HepG2 (cell line): ENCODE measurements at regions not wholly inside any gene's neighbourhood (a gene's known extent, or its start where the extent isn't known, plus 50 kb on each side); places are given as distances from the start of the nearest gene placed in this dataset.

Source experiments
- CBX5 ChIP-seq: sonication (generic); formaldehyde crosslinking; IDR thresholded peaks from 2 replicates; pipeline ENCODE4 v1.4.0; 2020; ENCODE audit warnings: missing genetic modification reagents, borderline replicate concordance
- EZH2 ChIP-seq: conservative IDR thresholded peaks from 2 replicates; pipeline ENCODE4 v1.6.1; 2012; ENCODE audit warnings: mild to moderate bottlenecking, low read depth, low read length, moderate library complexity
- HNRNPK ChIP-seq: fragments of 200-400 bp; formaldehyde crosslinking; IDR thresholded peaks from 2 replicates; pipeline ENCODE4 v1.6.1; 2018; ENCODE audit warnings: low read length, low read depth, moderate library complexity, mild to moderate bottlenecking; ENCODE audit not compliant: poor library complexity, severe bottlenecking
- JUND ChIP-seq: sonication (generic); formaldehyde crosslinking; IDR thresholded peaks from 2 replicates; pipeline ENCODE4 v1.8.0; 2022; ENCODE audit warnings: mild to moderate bottlenecking, missing genetic modification reagents
- MAFK ChIP-seq, 2 experiments: IDR thresholded peaks in 1 of 2; conservative IDR thresholded peaks in 1 of 2; 2 replicates each; pipeline ENCODE4 v1.6.1; 2011; ENCODE audit warnings: improper control_type of control experiment in 2 of 2, low read length in 2 of 2
- NR2C2 ChIP-seq: sonication (generic); formaldehyde crosslinking; IDR thresholded peaks from 2 replicates; pipeline ENCODE4 v1.4.0; 2020; ENCODE audit warnings: missing genetic modification reagents, mild to moderate bottlenecking, moderate library complexity, borderline replicate concordance
- STAG1 ChIP-seq: sonication (generic); formaldehyde crosslinking; IDR thresholded peaks from 2 replicates; pipeline ENCODE4 v1.4.0; 2020; ENCODE audit warnings: missing genetic modification reagents
- TEAD2 ChIP-seq: sonication (generic); formaldehyde crosslinking; IDR thresholded peaks from 2 replicates; pipeline ENCODE4 v1.9.0; 2021; ENCODE audit warnings: missing genetic modification reagents
- TF ChIP-seq, protein P1 (sequence below): sonication (generic); formaldehyde crosslinking; IDR thresholded peaks from 2 replicates; pipeline ENCODE4 v1.5.0; 2020; ENCODE audit warnings: mild to moderate bottlenecking, missing genetic modification reagents, moderate library complexity
- TF ChIP-seq, protein P2 (sequence below): sonication (generic); formaldehyde crosslinking; IDR thresholded peaks from 2 replicates; pipeline ENCODE4 v1.4.0; 2020; ENCODE audit warnings: missing genetic modification reagents

DNA sequence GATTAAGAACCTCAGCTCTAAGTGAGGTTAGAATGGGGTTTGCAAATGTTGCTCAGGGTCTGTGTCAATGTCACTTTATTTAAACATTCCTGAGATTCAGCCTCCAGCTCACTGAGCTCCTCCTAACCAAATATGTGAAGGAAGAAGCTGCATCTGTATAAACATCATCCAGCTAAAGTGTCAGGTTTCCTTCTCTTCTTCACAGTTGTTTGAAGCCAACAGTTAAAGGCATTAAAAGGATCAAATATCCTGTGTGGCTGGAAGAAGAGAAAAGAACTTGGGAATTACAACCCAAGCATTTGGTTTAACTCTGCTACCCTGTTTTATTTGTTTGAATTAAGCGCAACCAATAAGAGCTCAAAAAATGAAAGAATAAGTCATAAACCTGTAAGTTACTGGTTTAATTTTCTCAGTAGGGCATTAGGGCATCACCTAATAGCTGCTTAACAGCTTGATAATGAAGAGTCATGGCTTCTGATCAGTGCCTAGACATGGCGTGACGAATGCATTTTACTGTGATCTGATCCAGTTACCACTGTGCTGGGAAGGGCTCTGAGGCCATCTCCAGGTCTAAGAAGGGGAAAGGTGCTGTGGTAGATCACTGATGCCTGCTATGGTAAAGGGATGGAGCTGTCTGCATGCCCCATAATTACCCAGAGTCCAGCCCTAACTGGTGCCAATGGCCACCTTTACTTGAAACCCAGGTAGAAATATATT lies 165.7 kb upstream of the TSC22D2 start:
- TF ChIP-seq MAFK (conservative IDR thresholded peaks at IDR 0.05 in 1 of 2, IDR thresholded peaks at IDR 0.05 in 1 of 2; ENCODE audit: low read length in 2 of 2) (no peak), HNRNPK (no peak), NR2C2 (CRISPR knock-in tag) (no peak), JUND (CRISPR knock-in tag) (no peak), CBX5 (CRISPR knock-in tag) (no peak), EZH2 (no peak), STAG1 (no peak), TEAD2 (CRISPR knock-in tag) (no peak)
- TF ChIP-seq, protein P1, sequence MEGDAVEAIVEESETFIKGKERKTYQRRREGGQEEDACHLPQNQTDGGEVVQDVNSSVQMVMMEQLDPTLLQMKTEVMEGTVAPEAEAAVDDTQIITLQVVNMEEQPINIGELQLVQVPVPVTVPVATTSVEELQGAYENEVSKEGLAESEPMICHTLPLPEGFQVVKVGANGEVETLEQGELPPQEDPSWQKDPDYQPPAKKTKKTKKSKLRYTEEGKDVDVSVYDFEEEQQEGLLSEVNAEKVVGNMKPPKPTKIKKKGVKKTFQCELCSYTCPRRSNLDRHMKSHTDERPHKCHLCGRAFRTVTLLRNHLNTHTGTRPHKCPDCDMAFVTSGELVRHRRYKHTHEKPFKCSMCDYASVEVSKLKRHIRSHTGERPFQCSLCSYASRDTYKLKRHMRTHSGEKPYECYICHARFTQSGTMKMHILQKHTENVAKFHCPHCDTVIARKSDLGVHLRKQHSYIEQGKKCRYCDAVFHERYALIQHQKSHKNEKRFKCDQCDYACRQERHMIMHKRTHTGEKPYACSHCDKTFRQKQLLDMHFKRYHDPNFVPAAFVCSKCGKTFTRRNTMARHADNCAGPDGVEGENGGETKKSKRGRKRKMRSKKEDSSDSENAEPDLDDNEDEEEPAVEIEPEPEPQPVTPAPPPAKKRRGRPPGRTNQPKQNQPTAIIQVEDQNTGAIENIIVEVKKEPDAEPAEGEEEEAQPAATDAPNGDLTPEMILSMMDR (CRISPR knock-in tag), result no peak
- TF ChIP-seq, protein P2, sequence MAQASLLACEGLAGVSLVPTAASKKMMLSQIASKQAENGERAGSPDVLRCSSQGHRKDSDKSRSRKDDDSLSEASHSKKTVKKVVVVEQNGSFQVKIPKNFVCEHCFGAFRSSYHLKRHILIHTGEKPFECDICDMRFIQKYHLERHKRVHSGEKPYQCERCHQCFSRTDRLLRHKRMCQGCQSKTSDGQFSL, result no peak
